GM13976 (cell line): ENCODE measurements at regions not wholly inside any gene's neighbourhood (a gene's known extent, or its start where the extent isn't known, plus 50 kb on each side); places are given as distances from the start of the nearest gene placed in this dataset.

Experiments
- DNase-seq: peaks from one replicate; pipeline ENCODE4 v3.0.0; 2012; ENCODE audit warnings: low spot score
- in situ Hi-C: fragments of 300-500 bp; cut with MboI; formaldehyde crosslinking; loops from one replicate; pipeline ENCODE4 v1.12.0; 2022; ENCODE audit warnings: low sequenced_read_pairs, mixed read lengths, inconsistent platforms; ENCODE audit not compliant: unreplicated experiment
- TF ChIP-seq, protein P1 (sequence below): IDR thresholded peaks from 2 replicates; pipeline ENCODE4 v1.5.1; 2012; ENCODE audit warnings: borderline replicate concordance, mild to moderate bottlenecking; ENCODE audit not compliant: insufficient read depth; ENCODE audit errors: extremely low read depth, missing control alignments, control extremely low read depth

DNA sequence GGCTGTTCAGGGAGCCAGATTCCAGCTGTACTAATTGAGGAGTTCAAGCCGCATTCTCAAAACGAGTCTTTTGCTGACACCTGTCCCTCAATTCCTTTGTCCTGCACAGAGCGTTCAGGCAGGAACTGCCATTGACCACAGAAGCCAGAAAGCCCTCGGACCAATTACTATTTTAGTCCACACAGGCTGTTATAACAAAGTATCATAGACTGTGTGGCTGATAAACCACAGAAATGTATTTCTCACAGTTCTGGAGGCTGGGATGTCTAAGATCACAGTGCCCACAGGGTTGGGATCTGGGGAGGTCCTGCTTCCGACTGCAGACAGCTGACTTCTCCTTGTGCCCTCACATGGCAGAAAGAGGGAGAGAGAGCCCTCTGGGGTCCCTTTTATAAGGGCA lies 119.8 kb upstream of the ATP6AP2 start:
- in situ Hi-C loops: no loop called here
- DNase-seq: no peak
- TF ChIP-seq, protein P1, sequence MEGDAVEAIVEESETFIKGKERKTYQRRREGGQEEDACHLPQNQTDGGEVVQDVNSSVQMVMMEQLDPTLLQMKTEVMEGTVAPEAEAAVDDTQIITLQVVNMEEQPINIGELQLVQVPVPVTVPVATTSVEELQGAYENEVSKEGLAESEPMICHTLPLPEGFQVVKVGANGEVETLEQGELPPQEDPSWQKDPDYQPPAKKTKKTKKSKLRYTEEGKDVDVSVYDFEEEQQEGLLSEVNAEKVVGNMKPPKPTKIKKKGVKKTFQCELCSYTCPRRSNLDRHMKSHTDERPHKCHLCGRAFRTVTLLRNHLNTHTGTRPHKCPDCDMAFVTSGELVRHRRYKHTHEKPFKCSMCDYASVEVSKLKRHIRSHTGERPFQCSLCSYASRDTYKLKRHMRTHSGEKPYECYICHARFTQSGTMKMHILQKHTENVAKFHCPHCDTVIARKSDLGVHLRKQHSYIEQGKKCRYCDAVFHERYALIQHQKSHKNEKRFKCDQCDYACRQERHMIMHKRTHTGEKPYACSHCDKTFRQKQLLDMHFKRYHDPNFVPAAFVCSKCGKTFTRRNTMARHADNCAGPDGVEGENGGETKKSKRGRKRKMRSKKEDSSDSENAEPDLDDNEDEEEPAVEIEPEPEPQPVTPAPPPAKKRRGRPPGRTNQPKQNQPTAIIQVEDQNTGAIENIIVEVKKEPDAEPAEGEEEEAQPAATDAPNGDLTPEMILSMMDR: no peak

DNA sequence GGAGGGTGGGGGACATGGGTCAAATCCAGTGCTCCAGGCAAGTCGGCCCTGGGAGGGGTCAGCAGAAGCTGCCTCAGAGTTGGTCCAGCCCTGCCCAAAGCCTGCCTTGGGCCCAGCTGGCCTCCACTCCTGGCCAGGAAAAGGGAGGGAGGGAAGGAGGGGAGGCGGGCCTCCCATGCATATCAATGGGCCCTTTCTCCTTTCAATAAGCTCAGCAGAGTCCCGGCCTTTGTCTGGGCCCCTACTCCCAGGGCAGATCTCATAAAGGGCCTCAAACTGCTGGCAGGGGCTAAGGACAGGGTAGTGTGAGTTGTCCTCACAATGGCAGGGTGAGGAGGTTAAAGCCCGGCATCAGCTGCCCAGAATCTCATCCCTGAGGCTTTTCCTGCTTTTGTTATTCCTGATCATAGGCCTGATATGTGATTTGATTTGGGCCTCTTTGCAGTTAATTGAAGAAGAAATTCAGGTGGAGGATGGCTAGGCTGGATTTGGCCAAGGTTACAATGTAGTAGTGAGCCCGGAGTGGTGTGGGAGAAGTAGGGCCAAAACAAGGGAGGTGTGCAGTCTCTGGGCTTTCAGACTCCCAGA lies 121.1 kb upstream of the ATP6AP2 start:
- DNase-seq: no peak
- TF ChIP-seq, protein P1: no peak
- in situ Hi-C loops: no loop called here

DNA sequence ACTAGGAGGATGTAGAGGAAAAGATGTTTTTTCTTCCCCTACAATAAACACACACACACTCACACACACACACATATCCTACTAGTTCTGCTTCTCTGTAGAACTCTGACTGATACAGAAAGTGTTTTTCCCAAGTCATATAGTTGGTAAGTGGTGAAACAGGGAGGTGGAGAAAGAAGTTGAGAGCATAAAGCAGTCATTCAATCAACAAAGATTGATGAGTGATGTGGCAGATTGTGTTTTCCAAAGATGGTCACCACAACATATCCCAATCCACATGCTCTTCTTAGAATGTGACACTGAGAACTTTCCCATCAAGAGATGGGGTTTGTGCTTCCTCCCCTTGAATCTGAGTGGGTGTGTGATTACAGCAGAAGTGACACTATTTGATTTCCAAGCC lies 123.4 kb upstream of the ATP6AP2 start:
- in situ Hi-C loops: no loop called here
- TF ChIP-seq, protein P1: no peak
- no peak for DNase-seq

DNA sequence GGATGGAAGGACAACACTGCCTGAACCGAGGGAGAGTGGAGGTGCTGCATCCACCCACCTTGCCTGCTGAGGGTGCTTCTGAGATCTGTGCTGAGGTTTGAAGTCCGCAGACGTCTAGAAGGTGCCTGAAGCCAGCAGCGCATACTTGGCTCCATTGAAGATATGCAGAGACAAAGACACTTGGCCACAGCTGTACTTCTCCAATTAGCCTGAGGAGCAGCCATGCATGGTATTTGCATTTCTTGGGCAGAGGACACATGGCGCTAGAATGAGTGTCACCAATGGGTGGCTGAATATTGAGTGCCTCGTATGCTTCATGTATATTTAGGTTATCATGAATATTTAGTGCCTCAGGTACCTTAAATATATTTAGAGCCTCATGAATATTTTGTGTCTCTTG lies 128.7 kb upstream of the ATP6AP2 start:
- no peak for DNase-seq

DNA sequence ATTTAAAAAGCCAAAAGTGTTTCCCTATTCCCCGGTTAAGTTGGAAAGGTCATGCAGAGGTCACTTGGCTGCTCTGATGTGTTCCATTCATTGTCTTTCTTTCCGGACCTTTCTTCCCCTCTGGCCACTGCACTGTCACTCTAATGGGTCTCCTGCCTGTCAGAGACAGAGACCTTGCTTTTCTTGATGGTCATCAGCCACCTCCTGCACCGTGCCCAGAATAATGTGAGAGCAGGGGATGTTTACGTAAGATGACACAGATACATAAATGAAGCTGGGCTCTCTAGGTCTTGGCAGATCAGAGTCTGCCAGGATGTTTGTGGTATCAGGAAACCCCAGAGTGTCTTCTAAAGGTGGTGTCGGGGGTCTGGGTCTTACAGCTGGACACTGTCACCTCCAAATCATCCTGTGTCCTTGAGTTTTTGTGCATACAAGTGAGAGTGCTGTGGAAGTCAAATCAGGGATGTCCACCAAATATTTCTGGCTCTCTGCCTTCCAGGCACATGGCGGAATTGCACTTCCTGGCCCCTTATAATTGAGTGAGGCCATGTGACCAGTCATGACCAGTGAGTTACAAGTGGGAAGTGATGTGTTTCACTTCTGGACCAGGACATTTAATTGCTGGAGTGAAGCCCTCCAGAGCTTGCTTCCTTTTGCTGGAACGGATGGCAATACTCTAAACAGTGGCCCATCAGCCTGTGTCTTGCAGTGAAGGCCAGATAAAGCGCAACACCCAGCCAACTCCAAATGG lies 130.6 kb upstream of the ATP6AP2 start:
- in situ Hi-C loops: no loop called here

More for the DNA sequence above, 128.7 kb upstream of the ATP6AP2 start:
- in situ Hi-C loops: no loop called here
- TF ChIP-seq, protein P1: no peak

DNA sequence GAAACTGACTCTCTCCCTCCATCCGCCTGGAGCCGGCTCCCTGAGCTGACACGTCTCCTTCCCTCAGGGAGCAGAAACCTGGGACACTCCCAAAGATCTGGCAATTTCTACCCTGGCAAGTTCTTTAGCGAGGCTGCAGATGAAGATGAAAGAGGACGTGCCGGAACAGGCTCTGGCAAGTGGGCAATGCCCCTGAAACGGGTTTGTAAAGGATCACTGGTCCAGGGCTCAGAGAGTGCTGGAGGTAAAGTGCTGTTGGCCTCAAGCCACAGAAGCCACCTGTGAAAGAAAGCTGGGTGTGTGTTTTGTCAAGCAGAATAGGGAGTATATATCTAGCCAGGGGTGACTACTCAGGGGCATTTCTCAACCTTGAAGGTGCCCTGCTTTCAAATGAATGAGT lies 131.4 kb upstream of the ATP6AP2 start:
- DNase-seq: no peak

More for the DNA sequence above, 130.6 kb upstream of the ATP6AP2 start:
- TF ChIP-seq, protein P1: no peak
- no peak for DNase-seq

More for the DNA sequence above, 131.4 kb upstream of the ATP6AP2 start:
- TF ChIP-seq, protein P1: no peak
- in situ Hi-C loops: no loop called here
